Left ventricle myocardium superior (tissue), 1 donor: ENCODE measurements at regions not wholly inside any gene's neighbourhood (a gene's known extent, or its start where the extent isn't known, plus 50 kb on each side); places are given as distances from the start of the nearest gene placed in this dataset.

ENCODE experiments used
- ATAC-seq: fragments of 200-7000 bp; cut with Tn5 transposase; one replicate; pipeline ENCODE4 v1.9.1; 2020; ENCODE audit warnings: mild to moderate bottlenecking, moderate library complexity
- DNase-seq: peaks from one replicate; pipeline ENCODE4 v3.0.0-alpha.2; 2020
- intact Hi-C: fragments of 100-400 bp; cut with micrococcal nuclease; formaldehyde crosslinking; loops from one replicate; pipeline ENCODE4 v1.11.0; 2022
- donor health status: DM: no; HTN: yes; CAD: no; lungs with severe emphysema.

GRCh38 chr20:22412977-22413868 lies 171.1 kb downstream of the FOXA2 start:
- no peak for DNase-seq
- intact Hi-C loops, result no loop called here
- ATAC-seq, result no peak

- intact Hi-C loops, result no loop called here
- ATAC-seq, result peak; percentile 95
- DNase-seq, result peak; percentile 49
Measured at GRCh38 chr20:22411627-22412450, 172.5 kb downstream of the FOXA2 start.

GRCh38 chr20:22411286-22411626 lies 173.1 kb downstream of the FOXA2 start:
- intact Hi-C loops, result no loop called here
- DNase-seq (no peak), ATAC-seq (no peak)

- no peak for ATAC-seq
- DNase-seq, result no peak
- intact Hi-C loops, result no loop called here
Measured at GRCh38 chr20:22410556-22411130, 173.7 kb downstream of the FOXA2 start.

GRCh38 chr20:22408521-22409402 lies 175.6 kb downstream of the FOXA2 start:
- intact Hi-C loops, result no loop called here
- ATAC-seq, result no peak
- DNase-seq, result no peak

GRCh38 chr20:22407237-22408193 lies 176.9 kb downstream of the FOXA2 start:
- ATAC-seq, result no peak
- intact Hi-C loops, result no loop called here

GRCh38 chr20:22404419-22405170 lies 179.8 kb downstream of the FOXA2 start:
- ATAC-seq (no peak), DNase-seq (no peak)
- intact Hi-C loops, result no loop called here

More at GRCh38 chr20:22407237-22408193, 176.9 kb downstream of the FOXA2 start:
- no peak for DNase-seq

- ATAC-seq, result no peak
- no peak for DNase-seq
- intact Hi-C loops, result no loop called here
Measured at GRCh38 chr20:22403632-22404361, 180.6 kb downstream of the FOXA2 start.

GRCh38 chr20:22403022-22403631 lies 181.2 kb downstream of the FOXA2 start:
- intact Hi-C loops, result no loop called here
- ATAC-seq (no peak), DNase-seq (no peak)

GRCh38 chr20:22402550-22402949 lies 181.8 kb downstream of the FOXA2 start:
- ATAC-seq (no peak), DNase-seq (no peak)

GRCh38 chr20:22400440-22400839 lies 183.9 kb downstream of the FOXA2 start:
- DNase-seq, result no peak
- intact Hi-C loops, result no loop called here

More at GRCh38 chr20:22402550-22402949, 181.8 kb downstream of the FOXA2 start:
- intact Hi-C loops, result no loop called here

GRCh38 chr20:22394583-22394982 lies 189.8 kb downstream of the FOXA2 start:
- DNase-seq (no peak), ATAC-seq (no peak)
- intact Hi-C loops, result no loop called here

More at GRCh38 chr20:22400440-22400839, 183.9 kb downstream of the FOXA2 start:
- ATAC-seq, result no peak

- ATAC-seq, result no peak
- intact Hi-C loops, result no loop called here
- no peak for DNase-seq
Measured at GRCh38 chr20:22390543-22390903, 193.8 kb downstream of the FOXA2 start.

GRCh38 chr20:22389836-22390542 lies 194.4 kb downstream of the FOXA2 start:
- ATAC-seq (no peak), DNase-seq (no peak)
- intact Hi-C loops, result no loop called here

GRCh38 chr20:22387452-22387851 lies 196.9 kb downstream of the FOXA2 start:
- intact Hi-C loops, result no loop called here
- ATAC-seq, result no peak
- DNase-seq, result no peak

GRCh38 chr20:22386306-22386623 lies 198.1 kb downstream of the FOXA2 start:
- ATAC-seq (no peak), DNase-seq (no peak)
- intact Hi-C loops, result no loop called here
